H1 (cell line): ENCODE measurements at regions not wholly inside any gene's neighbourhood (a gene's known extent, or its start where the extent isn't known, plus 50 kb on each side); places are given as distances from the start of the nearest gene placed in this dataset.
A peak's percentile ranks its signal among the peaks of the same experiment; 100 is the strongest.

Experiments
- CTCF ChIA-PET: fragments of 300-600 bp; sonication (Branson Sonifier 250); formaldehyde crosslinking; loops from one replicate; lab custom pipeline; 2021; ENCODE audit not compliant: partially characterized antibody; lab: Charles Lee
- POLR2A ChIA-PET: fragments of 300-600 bp; sonication (Branson Sonifier 250); formaldehyde crosslinking; loops from one replicate; lab custom pipeline; 2021; ENCODE audit warnings: inconsistent platforms; ENCODE audit not compliant: partially characterized antibody; lab: Charles Lee
- DNase-seq, 2 experiments: peaks; one replicate each; pipeline versions ENCODE4 v3.0.0 to v3.0.0-alpha.2; 2010 to 2022; ENCODE audit warnings: low spot score in 2 of 2, low read depth in 1 of 2, mixed read lengths in 1 of 2
- FAIRE-seq: peaks from 2 replicates; lab custom pipeline; 2011; peaks lifted over from hg19 to GRCh38; lab: Jason Lieb, UNC
- H2AFZ ChIP-seq: 2 replicates; pipeline ENCODE4 v1.8.1; 2012; ENCODE audit warnings: low read length, inconsistent platforms
- H2AK5ac ChIP-seq: 2 replicates; pipeline ENCODE4 v1.6.1; 2013; ENCODE audit warnings: low read depth, low read length
- H2BK120ac ChIP-seq: replicated peaks from 2 replicates; pipeline ENCODE3; 2013; ENCODE audit warnings: low read depth, low read length, inconsistent platforms
- H2BK12ac ChIP-seq: 2 replicates; pipeline ENCODE4 v1.6.1; 2013; ENCODE audit warnings: low read depth, low read length
- H2BK15ac ChIP-seq: 2 replicates; pipeline ENCODE4 v1.6.1; 2013; ENCODE audit warnings: low read length
- H2BK20ac ChIP-seq: 2 replicates; pipeline ENCODE4 v1.6.1; 2013; ENCODE audit warnings: low read length
- H2BK5ac ChIP-seq: 2 replicates; pipeline ENCODE4 v1.6.1; 2013; ENCODE audit warnings: low read depth, low read length
- H3K14ac ChIP-seq: 2 replicates; pipeline ENCODE4 v1.6.1; 2013; ENCODE audit warnings: inconsistent platforms; ENCODE audit not compliant: insufficient read length
- H3K18ac ChIP-seq: 2 replicates; pipeline ENCODE4 v1.6.1; 2013; ENCODE audit warnings: low read length; ENCODE audit errors: extremely low read depth
- H3K23ac ChIP-seq: 2 replicates; pipeline ENCODE4 v1.6.1; 2013; ENCODE audit warnings: inconsistent platforms; ENCODE audit not compliant: insufficient read length
- H3K23me2 ChIP-seq: 2 replicates; pipeline ENCODE4 v1.6.1; 2013; ENCODE audit warnings: low read depth, low read length
- H3K27ac ChIP-seq: 2 replicates; pipeline ENCODE4 v1.6.1; 2011; ENCODE audit warnings: low read depth, low read length, inconsistent platforms
- H3K27me3 ChIP-seq, 4 experiments: replicated peaks in 1 of 4; 1 replicate in 1 of 4; 2 replicates in 3 of 4; pipeline versions ENCODE4 v1.6.1 to v1.8.1; 2011 to 2013; ENCODE audit warnings: low read length in 3 of 4, mild to moderate bottlenecking in 3 of 4, inconsistent platforms in 2 of 4, mixed read lengths in 2 of 4, moderate library complexity in 1 of 4; ENCODE audit not compliant: control insufficient read depth in 3 of 4, insufficient read depth in 3 of 4; ENCODE audit errors: extremely low read depth in 1 of 4
- H3K36me3 ChIP-seq, 4 experiments: 2 replicates each; pipeline versions ENCODE4 v1.6.1 to v1.8.1; 2011 to 2013; ENCODE audit warnings: mild to moderate bottlenecking in 4 of 4, low read length in 3 of 4, moderate library complexity in 2 of 4, control low read depth in 1 of 4, inconsistent platforms in 1 of 4; ENCODE audit not compliant: insufficient read depth in 4 of 4, control insufficient read depth in 2 of 4
- H3K4ac ChIP-seq: replicated peaks from 2 replicates; pipeline ENCODE3; 2013; ENCODE audit warnings: low read length, low read depth, mixed read lengths, inconsistent platforms; ENCODE audit not compliant: insufficient read length
- H3K4me1 ChIP-seq, 4 experiments: replicated peaks in 1 of 4; 1 replicate in 1 of 4; 2 replicates in 3 of 4; pipeline versions ENCODE4 v1.6.1 to v1.8.1; 2011 to 2013; ENCODE audit warnings: low read length in 3 of 4, inconsistent platforms in 2 of 4, mixed read lengths in 1 of 4; ENCODE audit not compliant: insufficient read depth in 4 of 4, control insufficient read depth in 3 of 4
- H3K4me2 ChIP-seq, 2 experiments: 2 replicates each; pipeline versions ENCODE4 v1.6.1 to v1.8.1; 2011 to 2013; ENCODE audit warnings: low read depth in 2 of 2, low read length in 2 of 2, control low read depth in 1 of 2, inconsistent platforms in 1 of 2, mild to moderate bottlenecking in 1 of 2; ENCODE audit not compliant: insufficient read depth in 1 of 2
- H3K4me3 ChIP-seq, 4 experiments: fragments of 200-600, 300-600 bp in 1 of 4; sonication (generic), shearing (Covaris generic), sonication (Bioruptor Twin) in 1 of 4; 2 replicates each; pipeline versions ENCODE4 v1.5.1 to v1.8.1; 2011 to 2016; ENCODE audit warnings: low read length in 4 of 4, low read depth in 3 of 4, control low read depth in 2 of 4, inconsistent platforms in 2 of 4, mild to moderate bottlenecking in 2 of 4, mixed read lengths in 1 of 4, moderate library complexity in 1 of 4; ENCODE audit not compliant: insufficient read depth in 2 of 4; ENCODE audit errors: extremely low read depth in 1 of 4
- H3K56ac ChIP-seq: replicated peaks from 2 replicates; pipeline ENCODE3; 2013; ENCODE audit warnings: low read depth, mild to moderate bottlenecking, mixed read lengths, low read length, inconsistent platforms; ENCODE audit not compliant: insufficient read length
- H3K79me1 ChIP-seq: 2 replicates; pipeline ENCODE4 v1.6.1; 2013; ENCODE audit warnings: low read depth, low read length, control low read depth
- H3K79me2 ChIP-seq, 2 experiments: 2 replicates each; pipeline versions ENCODE4 v1.6.1 to v1.8.1; 2012 to 2013; ENCODE audit warnings: low read length in 2 of 2, mild to moderate bottlenecking in 2 of 2, inconsistent platforms in 1 of 2; ENCODE audit not compliant: insufficient read depth in 2 of 2, control insufficient read depth in 1 of 2
- H3K9ac ChIP-seq, 4 experiments: replicated peaks in 1 of 4; 1 replicate in 1 of 4; 2 replicates in 3 of 4; pipeline versions ENCODE4 v1.6.1 to v1.8.1; 2011 to 2013; ENCODE audit warnings: low read depth in 3 of 4, low read length in 3 of 4, control low read depth in 2 of 4, mild to moderate bottlenecking in 2 of 4, moderate library complexity in 2 of 4, inconsistent platforms in 1 of 4; ENCODE audit errors: extremely low read depth in 1 of 4
- H3K9me3 ChIP-seq, 2 experiments: 2 replicates each; pipeline versions ENCODE4 v1.6.1 to v1.8.1; 2012 to 2013; ENCODE audit warnings: mild to moderate bottlenecking in 2 of 2, moderate library complexity in 2 of 2, control low read depth in 1 of 2, inconsistent platforms in 1 of 2, low read depth in 1 of 2, low read length in 1 of 2, mixed read lengths in 1 of 2; ENCODE audit not compliant: insufficient read depth in 2 of 2
- H4K20me1 ChIP-seq, 2 experiments: replicated peaks in 1 of 2; 2 replicates each; pipeline versions ENCODE3 to v1.8.1; 2011 to 2013; ENCODE audit warnings: inconsistent platforms in 2 of 2, low read length in 2 of 2, mild to moderate bottlenecking in 1 of 2; ENCODE audit not compliant: insufficient read depth in 2 of 2, control insufficient read depth in 1 of 2
- H4K5ac ChIP-seq: 2 replicates; pipeline ENCODE4 v1.6.1; 2013; ENCODE audit warnings: low read length, low read depth, mixed read lengths, inconsistent platforms; ENCODE audit not compliant: insufficient read length
- H4K8ac ChIP-seq: 2 replicates; pipeline ENCODE4 v1.8.0; 2013; ENCODE audit warnings: mild to moderate bottlenecking, moderate library complexity, low read length, inconsistent platforms; ENCODE audit not compliant: insufficient read depth; ENCODE audit errors: extremely low read depth
- H4K91ac ChIP-seq: replicated peaks from 2 replicates; pipeline ENCODE3; 2013; ENCODE audit warnings: low read length, mixed read lengths, inconsistent platforms; ENCODE audit not compliant: insufficient read length
- E2F6 ChIP-seq: IDR thresholded peaks from 2 replicates; pipeline ENCODE4 v1.6.1; 2012; ENCODE audit warnings: inconsistent platforms
- EP300 ChIP-seq, 2 experiments: IDR thresholded peaks; 1 replicate in 1 of 2; 2 replicates in 1 of 2; pipeline ENCODE4 v1.6.1; 2011 to 2012; ENCODE audit warnings: low read depth in 2 of 2, low read length in 2 of 2, mild to moderate bottlenecking in 2 of 2, borderline replicate concordance in 1 of 2, inconsistent platforms in 1 of 2, moderate library complexity in 1 of 2
- EZH2 ChIP-seq: fragments of 200-600 bp; sonication (generic); IDR thresholded peaks from 2 replicates; pipeline ENCODE4 v1.7.1; 2012; ENCODE audit warnings: low read depth, mild to moderate bottlenecking, moderate library complexity, low read length, inconsistent platforms; ENCODE audit not compliant: severe bottlenecking
- RAD21 ChIP-seq, 2 experiments: IDR thresholded peaks in 1 of 2; conservative IDR thresholded peaks in 1 of 2; 2 replicates each; pipeline ENCODE4 v1.6.1; 2011; ENCODE audit warnings: low read depth in 2 of 2, low read length in 2 of 2, improper control_type of control experiment in 1 of 2, inconsistent platforms in 1 of 2, mild to moderate bottlenecking in 1 of 2, moderate library complexity in 1 of 2
- RBBP5 ChIP-seq: IDR thresholded peaks from 2 replicates; pipeline ENCODE4 v1.7.1; 2012; ENCODE audit warnings: low read depth, mild to moderate bottlenecking, inconsistent platforms, low read length, moderate library complexity, borderline replicate concordance
- RNF2 ChIP-seq: fragments of 200-900, 300-1000 bp; sonication (generic); IDR thresholded peaks from 2 replicates; pipeline ENCODE4 v1.7.1; 2016; ENCODE audit warnings: borderline replicate concordance, low read depth, mild to moderate bottlenecking, antibody characterized with exemption, low read length; ENCODE audit not compliant: poor library complexity, severe bottlenecking; ENCODE audit errors: missing control alignments
- RXRA ChIP-seq: IDR thresholded peaks from 2 replicates; pipeline ENCODE4 v1.6.1; 2011; ENCODE audit warnings: low read depth, mild to moderate bottlenecking, low read length, moderate library complexity; ENCODE audit not compliant: insufficient read depth
- SAP30 ChIP-seq: fragments of 300-600 bp; sonication (generic); IDR thresholded peaks from 2 replicates; pipeline ENCODE4 v1.7.1; 2012; ENCODE audit warnings: low read length, moderate library complexity, mild to moderate bottlenecking, inconsistent platforms; ENCODE audit not compliant: insufficient read depth, insufficient replicate concordance
- TCF12 ChIP-seq: IDR thresholded peaks from 2 replicates; pipeline ENCODE4 v1.6.1; 2011; ENCODE audit warnings: low read depth, mild to moderate bottlenecking, low read length
- USF2 ChIP-seq: IDR thresholded peaks from 2 replicates; pipeline ENCODE4 v1.6.1; 2011; ENCODE audit warnings: low read length, improper control_type of control experiment
- WGBS, 2 experiments: shearing (Covaris generic) in 1 of 2; methylation state at CpG; one replicate each; pipeline versions ENCODE4 v1.1.6 to v1.1.7; 2013 to 2015; ENCODE audit warnings: low lambda C conversion rate in 2 of 2, mixed read lengths in 2 of 2, inconsistent platforms in 1 of 2, low coverage in 1 of 2, missing lambda C conversion rate in 1 of 2; ENCODE audit not compliant: insufficient replicate concordance in 2 of 2, insufficient coverage in 1 of 2, insufficient read length in 1 of 2; ENCODE audit errors: extremely low coverage in 1 of 2, missing lambda C conversion rate in 1 of 2; 5-methylcytosine and 5-hydroxymethylcytosine counted together

- no peak overlapping the region for H4K8ac ChIP-seq
- no peak overlapping the region for H4K91ac ChIP-seq
- no peaks in the 10 kb centered on the region; the same call in 1 of the 2 replicates for H3K23me2 ChIP-seq
- peak; percentile 24 for FAIRE-seq
- H2BK12ac ChIP-seq, result no peak overlapping the region
- H2AFZ ChIP-seq, result no peak overlapping the region
- H3K79me2 ChIP-seq, result no peaks in the 10 kb centered on the region
- H3K9ac ChIP-seq, result no peak overlapping the region
- no peak overlapping the region for H4K5ac ChIP-seq
- no peaks in the 10 kb centered on the region for H3K27me3 ChIP-seq
- H4K20me1 ChIP-seq, result no peaks in the 10 kb centered on the region
- H3K56ac ChIP-seq, result no peak overlapping the region
- no peak overlapping the region for H2AK5ac ChIP-seq
- no peak overlapping the region for H3K4ac ChIP-seq
- peaks cover 0 to 11% (median 6%) of the 10 kb centered on the region in 4 experiments; a peak in 4 of 7 replicates for H3K4me1 ChIP-seq
- WGBS, 2 experiments, result 79% methylated on average over 1 of the region's 1 CpG; no CpG with 5 or more reads in 1 of the 2 experiments
- no peak overlapping the region; the same call in 1 of the 2 replicates for H2BK20ac ChIP-seq
- no peak overlapping the region for H3K4me3 ChIP-seq
- ChIA-PET POLR2A (interaction anchor here (1.1 kb wide), 1 partner anchor 228 kb away, joined by 3 read pairs; no protein-coding TSS in a partner anchor), CTCF (interaction anchor here (0.6 to 2.3 kb wide), 5 partner anchors 14 to 331 kb away, joined by 3 to 10 read pairs (median 4); no protein-coding TSS in a partner anchor)
- H2BK15ac ChIP-seq, result no peak overlapping the region
- H2BK5ac ChIP-seq, result no peak overlapping the region; the same call in 1 of the 2 replicates
- no peak overlapping the region for H3K27ac ChIP-seq
- H3K14ac ChIP-seq, result no peak overlapping the region
- no peak overlapping the region; a peak in 1 of 4 replicates for H3K4me2 ChIP-seq
- no peaks in the 10 kb centered on the region for H3K9me3 ChIP-seq
- no peak overlapping the region for H3K23ac ChIP-seq
- no peak for DNase-seq
- H2BK120ac ChIP-seq, result no peak overlapping the region
- H3K18ac ChIP-seq, result no peak overlapping the region
- H3K79me1 ChIP-seq, result no peaks in the 10 kb centered on the region
- H3K36me3 ChIP-seq, result no peaks in the 10 kb centered on the region
- TF ChIP-seq EP300 (IDR thresholded peaks at IDR 0.05; ENCODE audit: borderline replicate concordance in 1 of 2, low read depth in 2 of 2, low read length in 2 of 2) (no peak), E2F6 (no peak), SAP30 (no peak), RBBP5 (no peak), TCF12 (no peak), RNF2 (no peak), USF2 (no peak), RXRA (no peak), RAD21 (IDR thresholded peaks at IDR 0.05 in 1 of 2, conservative IDR thresholded peaks at IDR 0.05 in 1 of 2; ENCODE audit: low read depth in 2 of 2, low read length in 2 of 2) (peak; percentile 79 to 80), EZH2 (no peak)
Measured at GRCh38 chr6:94052749-94053148, 633.4 kb upstream of the EPHA7 start.
